ENCODE measurements at regions not wholly inside any gene's neighbourhood (a gene's known extent, or its start where the extent isn't known, plus 50 kb on each side); places are given as distances from the start of the nearest gene placed in this dataset.

DNA sequence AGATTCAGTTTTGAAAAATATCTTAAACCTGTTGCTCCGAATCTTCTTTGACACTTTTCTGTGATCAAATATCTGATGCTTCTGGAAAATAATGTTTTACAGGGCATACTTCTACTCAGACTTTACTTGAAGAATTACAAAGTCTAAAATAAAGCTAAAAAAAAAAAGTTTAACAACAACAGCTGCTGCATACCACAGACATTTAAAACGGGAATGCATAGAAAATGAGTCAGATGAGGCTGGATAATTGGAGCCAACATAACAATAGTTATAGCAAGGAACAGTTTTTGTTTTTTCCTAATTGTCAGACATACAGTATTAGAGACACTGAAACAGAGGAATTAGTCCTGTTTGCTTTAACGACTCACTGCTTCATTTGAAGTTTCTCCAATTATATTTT is 1090.2 kb downstream of the SUCLG1 start:
- H3K4me1 ChIP-seq (ENCODE audit: control insufficient read depth, extremely low read depth, insufficient read depth, low read length), result no peaks in the 10 kb centered on the region
- H3K4me3 ChIP-seq (ENCODE audit: control insufficient read depth in 2 of 3, extremely low read depth in 1 of 3, insufficient read depth in 2 of 3, low read depth in 1 of 3, low read length in 3 of 3), result no peak overlapping the region
- FAIRE-seq, result no peak
- no peak overlapping the region for H3K27ac ChIP-seq (ENCODE audit: control insufficient read depth, insufficient read depth, low read length)
- H3K27me3 ChIP-seq (ENCODE audit: control insufficient read depth, extremely low read depth, insufficient read depth, low read length), result no peaks in the 10 kb centered on the region
- no peaks in the 10 kb centered on the region for H3K9me3 ChIP-seq (ENCODE audit: control insufficient read depth, low read depth, low read length)
- no peak overlapping the region for H2AFZ ChIP-seq (ENCODE audit: control insufficient read depth, low read length)
- H3K79me2 ChIP-seq (ENCODE audit: control insufficient read depth, insufficient read depth, low read length), result no peaks in the 10 kb centered on the region
- no peaks in the 10 kb centered on the region for H3K36me3 ChIP-seq (ENCODE audit: control insufficient read depth in 2 of 2, extremely low read depth in 1 of 2, insufficient read depth in 2 of 2, low read length in 2 of 2)
- no peak for DNase-seq (ENCODE audit: low read depth, low spot score)
- no peaks in the 10 kb centered on the region for H4K20me1 ChIP-seq (ENCODE audit: control insufficient read depth, extremely low read depth, insufficient read depth, low read length)
- H3K9ac ChIP-seq (ENCODE audit: control insufficient read depth, extremely low read depth, insufficient read depth, low read length), result no peak overlapping the region
- H3K9me1 ChIP-seq (ENCODE audit: control insufficient read depth, extremely low read depth, insufficient read depth, low read length), result no peaks in the 10 kb centered on the region
- dilution Hi-C loops (cut with MboI; ENCODE audit: extremely low pct_ligation_motif_present, low sequenced_read_pairs), result no loop called here
- TF ChIP-seq, protein P1, sequence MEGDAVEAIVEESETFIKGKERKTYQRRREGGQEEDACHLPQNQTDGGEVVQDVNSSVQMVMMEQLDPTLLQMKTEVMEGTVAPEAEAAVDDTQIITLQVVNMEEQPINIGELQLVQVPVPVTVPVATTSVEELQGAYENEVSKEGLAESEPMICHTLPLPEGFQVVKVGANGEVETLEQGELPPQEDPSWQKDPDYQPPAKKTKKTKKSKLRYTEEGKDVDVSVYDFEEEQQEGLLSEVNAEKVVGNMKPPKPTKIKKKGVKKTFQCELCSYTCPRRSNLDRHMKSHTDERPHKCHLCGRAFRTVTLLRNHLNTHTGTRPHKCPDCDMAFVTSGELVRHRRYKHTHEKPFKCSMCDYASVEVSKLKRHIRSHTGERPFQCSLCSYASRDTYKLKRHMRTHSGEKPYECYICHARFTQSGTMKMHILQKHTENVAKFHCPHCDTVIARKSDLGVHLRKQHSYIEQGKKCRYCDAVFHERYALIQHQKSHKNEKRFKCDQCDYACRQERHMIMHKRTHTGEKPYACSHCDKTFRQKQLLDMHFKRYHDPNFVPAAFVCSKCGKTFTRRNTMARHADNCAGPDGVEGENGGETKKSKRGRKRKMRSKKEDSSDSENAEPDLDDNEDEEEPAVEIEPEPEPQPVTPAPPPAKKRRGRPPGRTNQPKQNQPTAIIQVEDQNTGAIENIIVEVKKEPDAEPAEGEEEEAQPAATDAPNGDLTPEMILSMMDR (optimal IDR thresholded peaks at IDR 0.05 in 1 of 3, IDR thresholded peaks at IDR 0.05 in 1 of 3, conservative IDR thresholded peaks at IDR 0.05 in 1 of 3; ENCODE audit: extremely low read depth in 1 of 3, insufficient read depth in 2 of 3, low read length in 3 of 3), result no peak
- TF ChIP-seq EZH2 (IDR thresholded peaks at IDR 0.05; ENCODE audit: low read length), result no peak
- H3K4me2 ChIP-seq (ENCODE audit: control insufficient read depth, extremely low read depth, insufficient read depth, low read depth, low read length), result no peak overlapping the region

DNA sequence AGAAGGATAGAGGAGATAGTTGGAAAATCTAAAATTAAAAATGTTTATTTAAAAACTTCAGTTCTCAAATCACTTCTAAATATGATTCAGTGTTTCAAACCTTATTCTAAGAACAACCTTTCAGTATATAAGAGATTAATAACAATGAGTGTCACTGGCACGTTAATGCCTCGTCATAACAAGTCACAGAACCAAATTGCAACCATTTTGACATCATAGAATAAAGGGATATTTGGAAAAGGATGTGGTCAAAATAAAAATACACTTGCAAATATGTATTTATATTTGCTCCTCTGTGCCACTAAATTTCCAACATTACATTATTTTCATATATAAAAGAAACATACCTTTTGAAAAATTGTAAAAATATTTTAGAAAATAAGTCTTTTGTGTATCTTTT is 1090.6 kb downstream of the SUCLG1 start:
- Histone ChIP-seq H3K4me3 (ENCODE audit: control insufficient read depth in 2 of 3, extremely low read depth in 1 of 3, insufficient read depth in 2 of 3, low read depth in 1 of 3, low read length in 3 of 3) (no peak overlapping the region), H3K4me2 (ENCODE audit: control insufficient read depth, extremely low read depth, insufficient read depth, low read depth, low read length) (no peak overlapping the region)
- TF ChIP-seq, protein P1 (optimal IDR thresholded peaks at IDR 0.05 in 1 of 3, IDR thresholded peaks at IDR 0.05 in 1 of 3, conservative IDR thresholded peaks at IDR 0.05 in 1 of 3; ENCODE audit: extremely low read depth in 1 of 3, insufficient read depth in 2 of 3, low read length in 3 of 3), result no peak

More for the DNA sequence above, 1090.6 kb downstream of the SUCLG1 start:
- Histone ChIP-seq H4K20me1 (ENCODE audit: control insufficient read depth, extremely low read depth, insufficient read depth, low read length) (no peaks in the 10 kb centered on the region), H3K27ac (ENCODE audit: control insufficient read depth, insufficient read depth, low read length) (no peak overlapping the region), H3K79me2 (ENCODE audit: control insufficient read depth, insufficient read depth, low read length) (no peaks in the 10 kb centered on the region), H3K36me3 (ENCODE audit: control insufficient read depth in 2 of 2, extremely low read depth in 1 of 2, insufficient read depth in 2 of 2, low read length in 2 of 2) (no peaks in the 10 kb centered on the region), H3K27me3 (ENCODE audit: control insufficient read depth, extremely low read depth, insufficient read depth, low read length) (no peaks in the 10 kb centered on the region), H3K9me1 (ENCODE audit: control insufficient read depth, extremely low read depth, insufficient read depth, low read length) (no peaks in the 10 kb centered on the region), H3K4me1 (ENCODE audit: control insufficient read depth, extremely low read depth, insufficient read depth, low read length) (no peaks in the 10 kb centered on the region), H3K9ac (ENCODE audit: control insufficient read depth, extremely low read depth, insufficient read depth, low read length) (no peak overlapping the region), H3K9me3 (ENCODE audit: control insufficient read depth, low read depth, low read length) (no peaks in the 10 kb centered on the region), H2AFZ (ENCODE audit: control insufficient read depth, low read length) (no peak overlapping the region)
- dilution Hi-C loops (cut with MboI; ENCODE audit: extremely low pct_ligation_motif_present, low sequenced_read_pairs), result no loop called here
- DNase-seq (ENCODE audit: low read depth, low spot score), result no peak
- no peak for FAIRE-seq
